ENCODE measurements at regions not wholly inside any gene's neighbourhood (a gene's known extent, or its start where the extent isn't known, plus 50 kb on each side); places are given as distances from the start of the nearest gene placed in this dataset.
A peak's percentile ranks its signal among the peaks of the same experiment; 100 is the strongest.

GRCh38 chr6:26226579-26226967 lies 138.4 kb upstream of the BTN3A2 start:
- no peaks in the 10 kb centered on the region for H4K20me1 ChIP-seq (ENCODE audit: control insufficient read depth, insufficient read depth, insufficient read length)
- Mint-ChIP-seq H3K27ac (peak overlapping the region in 2 of 3 experiments; percentile 89 to 96; a peak in 5 of 7 replicates), H3K27me3 (ENCODE audit: low read depth) (no peaks in the 10 kb centered on the region), H3K9me3 (no peaks in the 10 kb centered on the region), H3K4me1 (peaks cover 9 to 21% of the 10 kb centered on the region in 2 experiments), H3K36me3 (ENCODE audit: insufficient read depth in 1 of 3, low read depth in 3 of 3) (no peaks in the 10 kb centered on the region; a peak in 1 of 7 replicates), H3K4me3 (peak overlapping the region; percentile 52 to 79)
- H2BK15ac ChIP-seq (ENCODE audit: low read depth, low read length): no peak overlapping the region
- H3K23me2 ChIP-seq (ENCODE audit: insufficient read length, low read depth, low read length, poor library complexity, severe bottlenecking): peaks cover 10% of the 10 kb centered on the region
- H2AK5ac ChIP-seq (ENCODE audit: insufficient read length, low read length): no peak overlapping the region
- TF ChIP-seq, protein P1, sequence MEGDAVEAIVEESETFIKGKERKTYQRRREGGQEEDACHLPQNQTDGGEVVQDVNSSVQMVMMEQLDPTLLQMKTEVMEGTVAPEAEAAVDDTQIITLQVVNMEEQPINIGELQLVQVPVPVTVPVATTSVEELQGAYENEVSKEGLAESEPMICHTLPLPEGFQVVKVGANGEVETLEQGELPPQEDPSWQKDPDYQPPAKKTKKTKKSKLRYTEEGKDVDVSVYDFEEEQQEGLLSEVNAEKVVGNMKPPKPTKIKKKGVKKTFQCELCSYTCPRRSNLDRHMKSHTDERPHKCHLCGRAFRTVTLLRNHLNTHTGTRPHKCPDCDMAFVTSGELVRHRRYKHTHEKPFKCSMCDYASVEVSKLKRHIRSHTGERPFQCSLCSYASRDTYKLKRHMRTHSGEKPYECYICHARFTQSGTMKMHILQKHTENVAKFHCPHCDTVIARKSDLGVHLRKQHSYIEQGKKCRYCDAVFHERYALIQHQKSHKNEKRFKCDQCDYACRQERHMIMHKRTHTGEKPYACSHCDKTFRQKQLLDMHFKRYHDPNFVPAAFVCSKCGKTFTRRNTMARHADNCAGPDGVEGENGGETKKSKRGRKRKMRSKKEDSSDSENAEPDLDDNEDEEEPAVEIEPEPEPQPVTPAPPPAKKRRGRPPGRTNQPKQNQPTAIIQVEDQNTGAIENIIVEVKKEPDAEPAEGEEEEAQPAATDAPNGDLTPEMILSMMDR (conservative IDR thresholded peaks at IDR 0.05): no peak
- H2AFZ ChIP-seq (ENCODE audit: low read length): no peak overlapping the region
- H3K27me3 ChIP-seq (ENCODE audit: insufficient read depth, low read length): no peaks in the 10 kb centered on the region
- no peak overlapping the region for H2BK5ac ChIP-seq (ENCODE audit: insufficient read length, low read length)
- no peak overlapping the region for H3K4ac ChIP-seq (ENCODE audit: low read depth, low read length)
- H3K56ac ChIP-seq (ENCODE audit: insufficient read length, low read depth, low read length): no peak overlapping the region
- H3K14ac ChIP-seq (ENCODE audit: insufficient read depth, low read length): no peak overlapping the region
- H3K79me2 ChIP-seq (ENCODE audit: insufficient read depth, low read length): no peaks in the 10 kb centered on the region
- H3K27ac ChIP-seq (ENCODE audit: insufficient read length, low read depth, low read length): no peak overlapping the region
- H3K79me1 ChIP-seq (ENCODE audit: insufficient read depth, low read depth, low read length, poor library complexity, severe bottlenecking): no peaks in the 10 kb centered on the region
- DNase-seq: no peak
- H4K5ac ChIP-seq (ENCODE audit: insufficient read length, low read depth, low read length): no peak overlapping the region
- H3K4me1 ChIP-seq (ENCODE audit: insufficient read depth, low read length): peaks cover 2% of the 10 kb centered on the region; the same call in 1 of the 2 replicates
- no peak overlapping the region for H2BK20ac ChIP-seq (ENCODE audit: low read depth, low read length, poor library complexity, severe bottlenecking)
- WGBS (ENCODE audit: extremely low coverage, insufficient read length, low lambda C conversion rate): no CpG with 5 or more reads among the region's 3 CpGs
- no peaks in the 10 kb centered on the region for H3K9me3 ChIP-seq (ENCODE audit: control insufficient read depth, low read depth, low read length)
- no peak overlapping the region for H4K8ac ChIP-seq (replicated peaks; ENCODE audit: insufficient read length, low read depth, low read length)
- no peak overlapping the region for H2BK12ac ChIP-seq (ENCODE audit: insufficient read length, low read depth, low read length)
- no peak overlapping the region for H2BK120ac ChIP-seq (ENCODE audit: low read depth, low read length, poor library complexity, severe bottlenecking)
- H4K91ac ChIP-seq (ENCODE audit: insufficient read length, low read depth, low read length): no peak overlapping the region
- H3K23ac ChIP-seq (ENCODE audit: insufficient read length, low read depth, low read length): no peak overlapping the region
- H3T11ph ChIP-seq (ENCODE audit: low read length): no peak overlapping the region
- H3K4me2 ChIP-seq (ENCODE audit: insufficient read depth, insufficient read length, low read length): peak overlapping the region; percentile 86
- H3K9ac ChIP-seq (ENCODE audit: extremely low read depth, insufficient read length, low read length): peak overlapping the region; percentile 51
- H3K18ac ChIP-seq (ENCODE audit: insufficient read length, low read depth, low read length): no peak overlapping the region

Measured in H9 (cell line).